ENCODE measurements at regions not wholly inside any gene's neighbourhood (a gene's known extent, or its start where the extent isn't known, plus 50 kb on each side); places are given as distances from the start of the nearest gene placed in this dataset.

GRCh38 chr4:8740666-8741395 is 130.8 kb downstream of the HMX1 start (continued):
- no peak for TF ChIP-seq CHD7 (IDR thresholded peaks at IDR 0.05; ENCODE audit: insufficient replicate concordance, low read length)
- TF ChIP-seq HDAC6 (IDR thresholded peaks at IDR 0.05; ENCODE audit: low read depth, low read length) = no peak
- no peak for TF ChIP-seq BACH1 (IDR thresholded peaks at IDR 0.05; ENCODE audit: low read length)
- TF ChIP-seq NANOG (IDR thresholded peaks at IDR 0.05; ENCODE audit: insufficient read depth, low read depth, low read length, poor library complexity, severe bottlenecking) = no peak
- no peak for TF ChIP-seq SP4 (IDR thresholded peaks at IDR 0.05; ENCODE audit: low read length)
- TF ChIP-seq CREB1 (IDR thresholded peaks at IDR 0.05) = no peak
- TF ChIP-seq SP1 (IDR thresholded peaks at IDR 0.05; ENCODE audit: low read depth, low read length) = no peak
- no peak for TF ChIP-seq POLR2AphosphoS5 (IDR thresholded peaks at IDR 0.05; ENCODE audit: low read depth, low read length)
- TF ChIP-seq SP2 (IDR thresholded peaks at IDR 0.05; ENCODE audit: low read length) = no peak
- TF ChIP-seq KDM4A (IDR thresholded peaks at IDR 0.05; ENCODE audit: low read depth, low read length, severe bottlenecking) = no peak
- no peak for TF ChIP-seq PHF8 (conservative IDR thresholded peaks at IDR 0.05; ENCODE audit: low read depth, low read length)

Data from H1 (cell line).